ENCODE measurements at regions not wholly inside any gene's neighbourhood (a gene's known extent, or its start where the extent isn't known, plus 50 kb on each side); places are given as distances from the start of the nearest gene placed in this dataset.
"Not testable (repeated sequence)": the region's sequence is repeated elsewhere in the genome, so short reads cannot be mapped to it uniquely, and the experiment has no call there.

GRCh38 chr15:20144333-20145036, 397.1 kb downstream of the GOLGA6L6 start:
- DNase-seq, H3K4me1 ChIP-seq: not testable (repeated sequence)

DNA sequence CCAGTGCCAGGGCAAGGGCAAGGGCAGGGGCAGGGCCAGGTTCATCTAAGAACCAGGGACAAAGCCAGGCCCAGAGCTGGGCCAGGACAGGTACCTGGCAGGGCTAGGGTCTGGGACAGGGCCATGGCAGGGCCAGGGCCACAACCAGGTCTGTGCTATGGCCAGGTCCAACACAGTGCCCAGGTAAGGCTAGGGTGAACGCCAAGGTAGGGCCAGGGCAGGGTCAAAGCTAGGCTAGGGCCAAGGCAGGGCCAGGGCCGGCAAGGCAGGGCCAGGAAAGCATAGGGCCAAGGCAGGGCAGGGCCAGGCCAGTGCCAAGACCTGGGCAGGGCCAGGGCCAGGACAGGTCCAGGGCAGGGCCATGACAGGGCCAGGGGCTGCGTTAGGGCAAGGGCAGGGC, 398.7 kb downstream of the GOLGA6L6 start:
- H3K9me3 ChIP-seq; DNase-seq; H3K4me3 ChIP-seq; H3K4me1 ChIP-seq; intact Hi-C loops (cut with DNase I); H3K27ac ChIP-seq; ATAC-seq; H3K27me3 ChIP-seq; H3K36me3 ChIP-seq: not testable (repeated sequence)
- 64 to 86% methylated on average over 1 to 2 of the region's 3 CpGs for WGBS, 2 donors

More at GRCh38 chr15:20144333-20145036, 397.1 kb downstream of the GOLGA6L6 start:
- H3K27ac ChIP-seq; H3K27me3 ChIP-seq; ATAC-seq; H3K36me3 ChIP-seq; H3K9me3 ChIP-seq; intact Hi-C loops (cut with DNase I); H3K4me3 ChIP-seq: not testable (repeated sequence)
- 82 to 91% methylated on average over 9 to 11 of the region's 14 CpGs for WGBS, 2 donors

DNA sequence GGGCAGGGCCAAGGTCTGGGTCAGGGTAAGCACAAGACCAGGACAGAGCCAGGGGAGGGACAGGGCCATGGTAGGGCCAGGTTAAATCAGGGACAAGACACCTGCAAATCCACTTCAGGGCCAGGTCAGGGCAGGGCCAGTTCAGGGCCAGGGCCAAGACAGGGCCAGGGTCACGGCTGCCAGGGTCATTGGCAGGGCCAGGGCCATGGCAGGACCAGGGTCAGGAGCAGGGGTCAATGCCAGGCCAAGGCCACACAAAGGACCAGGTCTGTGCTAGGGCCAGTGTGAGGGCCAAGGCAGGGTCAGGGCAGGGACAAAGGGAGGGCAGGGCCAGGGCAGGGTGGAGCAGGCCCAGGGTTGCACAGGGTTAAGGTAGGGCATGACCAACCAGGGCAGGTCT, 399.2 kb downstream of the GOLGA6L6 start:
- intact Hi-C loops (cut with DNase I); ATAC-seq; H3K4me3 ChIP-seq; H3K9me3 ChIP-seq; H3K4me1 ChIP-seq; H3K27me3 ChIP-seq; DNase-seq; H3K27ac ChIP-seq; H3K36me3 ChIP-seq: not testable (repeated sequence)
- WGBS, 2 donors, result 33 to 48% methylated on average over 1 of the region's 1 CpG

DNA sequence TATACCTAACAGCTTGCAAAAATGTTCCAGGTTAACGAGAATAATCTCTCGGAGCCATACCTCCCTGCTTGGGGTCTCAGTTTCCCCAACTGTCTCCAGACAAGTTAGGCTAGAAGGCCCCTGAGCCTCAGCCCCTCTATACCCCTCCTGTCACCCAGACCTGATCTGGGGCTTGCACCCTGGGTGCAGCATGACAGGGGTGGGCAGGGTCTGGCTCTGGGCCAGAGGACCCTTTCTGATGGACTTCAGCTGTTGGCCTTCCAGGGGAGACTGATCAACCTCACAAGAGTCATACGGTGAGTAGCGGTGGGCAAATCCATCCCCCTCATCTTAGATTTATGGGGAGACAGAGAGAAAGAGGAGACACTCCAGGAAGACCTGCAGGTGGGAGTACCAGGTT, 416.9 kb downstream of the GOLGA6L6 start:
- H3K4me1 ChIP-seq; H3K36me3 ChIP-seq; H3K9me3 ChIP-seq; intact Hi-C loops (cut with DNase I); H3K4me3 ChIP-seq; H3K27me3 ChIP-seq; DNase-seq; H3K27ac ChIP-seq; ATAC-seq: not testable (repeated sequence)
- WGBS, 2 donors, result 35 to 66% methylated on average over 2 to 3 of the region's 4 CpGs

DNA sequence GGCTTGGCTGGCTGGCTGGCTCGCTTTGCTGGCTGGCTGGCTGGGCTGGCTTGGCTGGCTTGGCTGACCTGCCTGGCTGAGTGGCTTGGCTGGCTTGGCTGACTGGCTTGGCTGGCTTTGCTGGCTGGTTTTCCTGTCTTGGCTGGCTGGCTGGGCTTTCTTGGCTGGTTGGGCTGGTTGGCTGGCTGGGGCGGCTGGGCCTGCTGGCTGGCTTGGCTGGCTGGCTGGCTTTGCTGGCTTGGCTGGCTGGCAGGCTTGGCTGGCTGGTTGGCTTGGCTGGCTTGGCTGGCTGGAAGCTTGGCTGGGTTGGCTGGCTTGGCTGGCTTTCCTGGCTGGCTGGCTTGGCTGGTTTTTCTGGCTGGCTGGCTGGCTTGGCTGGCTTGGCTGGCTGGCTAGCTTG, 435.6 kb downstream of the GOLGA6L6 start:
- H3K4me3 ChIP-seq, result no peak overlapping the region
- no peaks in the 10 kb centered on the region for H3K27me3 ChIP-seq
- no peak overlapping the region for H3K27ac ChIP-seq
- ATAC-seq (no peak), DNase-seq (peak; percentile 3 to 29)
- no peaks in the 10 kb centered on the region for H3K36me3 ChIP-seq
- H3K9me3 ChIP-seq, result no peaks in the 10 kb centered on the region
- 62 to 81% methylated on average over 2 of the region's 2 CpGs for WGBS, 2 donors
- TF ChIP-seq, protein P1, sequence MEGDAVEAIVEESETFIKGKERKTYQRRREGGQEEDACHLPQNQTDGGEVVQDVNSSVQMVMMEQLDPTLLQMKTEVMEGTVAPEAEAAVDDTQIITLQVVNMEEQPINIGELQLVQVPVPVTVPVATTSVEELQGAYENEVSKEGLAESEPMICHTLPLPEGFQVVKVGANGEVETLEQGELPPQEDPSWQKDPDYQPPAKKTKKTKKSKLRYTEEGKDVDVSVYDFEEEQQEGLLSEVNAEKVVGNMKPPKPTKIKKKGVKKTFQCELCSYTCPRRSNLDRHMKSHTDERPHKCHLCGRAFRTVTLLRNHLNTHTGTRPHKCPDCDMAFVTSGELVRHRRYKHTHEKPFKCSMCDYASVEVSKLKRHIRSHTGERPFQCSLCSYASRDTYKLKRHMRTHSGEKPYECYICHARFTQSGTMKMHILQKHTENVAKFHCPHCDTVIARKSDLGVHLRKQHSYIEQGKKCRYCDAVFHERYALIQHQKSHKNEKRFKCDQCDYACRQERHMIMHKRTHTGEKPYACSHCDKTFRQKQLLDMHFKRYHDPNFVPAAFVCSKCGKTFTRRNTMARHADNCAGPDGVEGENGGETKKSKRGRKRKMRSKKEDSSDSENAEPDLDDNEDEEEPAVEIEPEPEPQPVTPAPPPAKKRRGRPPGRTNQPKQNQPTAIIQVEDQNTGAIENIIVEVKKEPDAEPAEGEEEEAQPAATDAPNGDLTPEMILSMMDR (IDR thresholded peaks at IDR 0.05), result no peak
- no peaks in the 10 kb centered on the region for H3K4me1 ChIP-seq
- intact Hi-C loops (cut with DNase I), result no loop called here

DNA sequence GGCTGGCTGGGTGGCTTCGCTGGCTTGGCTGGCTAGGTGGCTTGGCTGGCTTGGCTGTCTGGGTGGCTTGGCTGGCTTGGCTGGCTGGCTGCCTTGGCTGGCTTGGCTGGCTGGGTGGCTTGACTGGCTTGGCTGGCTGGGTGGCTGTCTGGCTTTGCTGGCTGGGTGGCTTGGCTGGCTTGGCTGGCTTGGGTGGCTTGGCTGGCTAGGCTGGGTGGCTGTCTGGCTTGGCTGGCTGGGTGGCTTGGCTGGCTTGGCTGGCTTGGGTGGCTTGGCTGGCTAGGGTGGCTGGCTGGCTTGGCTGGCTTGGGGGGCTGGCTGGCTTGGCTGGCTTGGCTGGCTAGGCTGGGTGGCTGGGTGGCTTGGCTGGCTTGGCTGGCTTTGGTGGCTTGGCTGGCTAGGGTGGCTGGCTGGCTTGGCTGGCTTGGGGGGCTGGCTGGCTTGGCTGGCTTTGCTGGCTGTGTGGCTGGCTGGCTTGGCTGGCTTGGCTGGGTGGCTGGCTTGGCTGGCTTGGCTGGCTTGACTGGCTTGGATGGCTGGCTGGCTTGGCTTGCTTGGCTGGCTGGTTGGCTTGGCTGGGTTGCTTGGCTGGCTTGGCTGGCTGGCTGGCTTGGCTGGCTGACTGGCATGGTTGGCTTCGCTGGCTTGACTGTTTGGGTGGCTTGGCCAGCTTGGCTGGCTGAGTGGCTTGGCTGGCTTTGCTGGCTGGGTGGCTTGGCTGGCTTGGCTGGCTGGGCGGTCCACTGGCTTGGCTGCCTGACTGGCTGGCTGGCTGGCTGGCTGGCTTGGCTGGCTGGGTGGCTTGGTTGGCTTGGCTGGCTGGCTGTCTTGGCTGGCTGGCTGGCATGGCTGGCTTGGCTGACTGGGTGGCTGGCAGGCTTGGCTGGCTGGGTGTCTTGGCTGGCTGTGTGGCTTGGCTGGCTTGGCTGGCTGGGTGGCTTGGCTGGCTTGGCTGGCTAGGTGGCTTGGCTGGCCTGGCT, 436.3 kb downstream of the GOLGA6L6 start:
- H3K4me1 ChIP-seq; H3K27ac ChIP-seq; intact Hi-C loops (cut with DNase I); H3K9me3 ChIP-seq; H3K36me3 ChIP-seq; H3K4me3 ChIP-seq; ATAC-seq; H3K27me3 ChIP-seq: not testable (repeated sequence)
- peak; percentile 4 to 21 for DNase-seq
- 79 to 90% methylated on average over 2 of the region's 3 CpGs for WGBS, 2 donors

DNA sequence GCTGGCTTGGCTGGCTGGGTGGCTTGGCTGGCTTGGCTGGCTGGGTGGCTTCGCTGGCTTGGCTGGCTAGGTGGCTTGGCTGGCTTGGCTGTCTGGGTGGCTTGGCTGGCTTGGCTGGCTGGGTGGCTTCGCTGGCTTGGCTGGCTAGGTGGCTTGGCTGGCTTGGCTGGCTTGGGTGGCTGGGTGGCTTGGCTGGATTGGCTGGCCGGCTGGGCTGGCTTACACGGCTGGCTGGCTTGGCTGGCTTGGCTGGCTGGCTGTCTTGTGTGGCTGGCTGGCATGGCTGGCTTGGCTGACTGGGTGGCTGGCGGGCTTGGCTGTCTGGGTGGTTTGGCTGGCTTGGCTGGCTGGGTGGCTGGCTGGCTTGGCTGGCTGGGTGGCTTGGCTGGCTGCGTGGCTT, 437.0 kb downstream of the GOLGA6L6 start:
- H3K4me1 ChIP-seq; intact Hi-C loops (cut with DNase I); H3K27ac ChIP-seq; ATAC-seq; H3K9me3 ChIP-seq; H3K4me3 ChIP-seq; H3K27me3 ChIP-seq; H3K36me3 ChIP-seq: not testable (repeated sequence)
- 70 to 73% methylated on average over 5 of the region's 6 CpGs for WGBS, 2 donors
- peak; percentile 19 to 50 for DNase-seq

- peak; percentile 6 to 50 for DNase-seq
- H3K27ac ChIP-seq; ATAC-seq; intact Hi-C loops (cut with DNase I); H3K4me1 ChIP-seq; H3K4me3 ChIP-seq; H3K36me3 ChIP-seq; H3K9me3 ChIP-seq; H3K27me3 ChIP-seq: not testable (repeated sequence)
- WGBS, 2 donors, result 81 to 86% methylated on average over 4 to 5 of the region's 5 CpGs
Measured at GRCh38 chr15:20102862-20103261, 438.7 kb downstream of the GOLGA6L6 start.

GRCh38 chr15:20102209-20102608, 439.4 kb downstream of the GOLGA6L6 start:
- H3K27me3 ChIP-seq; intact Hi-C loops (cut with DNase I); ATAC-seq; H3K4me1 ChIP-seq; H3K27ac ChIP-seq; H3K4me3 ChIP-seq; H3K36me3 ChIP-seq; H3K9me3 ChIP-seq: not testable (repeated sequence)
- 62 to 67% methylated on average over 1 of the region's 1 CpG for WGBS, 2 donors
- DNase-seq, result peak; percentile 9 to 31

DNA sequence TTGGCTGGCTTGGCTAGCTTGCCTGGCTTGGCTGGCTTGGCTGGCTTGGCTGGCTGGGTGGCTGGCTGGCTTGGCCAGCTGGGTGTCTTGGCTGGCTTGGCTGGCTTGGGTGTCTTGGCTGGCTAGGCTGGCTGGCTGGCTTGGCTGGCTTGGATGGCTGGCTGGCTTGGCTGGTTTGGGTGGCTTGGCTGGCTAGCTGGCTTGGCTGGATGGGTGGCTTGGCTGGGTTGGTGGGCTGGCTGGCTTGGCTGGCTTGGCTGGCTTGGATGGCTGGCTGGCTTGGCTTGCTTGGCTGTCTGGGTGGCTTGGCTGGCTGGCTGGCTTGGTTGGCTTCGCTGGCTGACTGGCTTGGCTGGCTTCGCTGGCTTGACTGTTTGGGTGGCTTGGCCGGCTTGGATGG, 440.3 kb downstream of the GOLGA6L6 start:
- H3K4me3 ChIP-seq; H3K27me3 ChIP-seq; H3K36me3 ChIP-seq; H3K27ac ChIP-seq; DNase-seq; H3K4me1 ChIP-seq; H3K9me3 ChIP-seq; intact Hi-C loops (cut with DNase I): not testable (repeated sequence)
- ATAC-seq, result peak in 1 of 8 donors; percentile 34
- no CpG with 5 or more reads among the region's 3 CpGs for WGBS, 2 donors
